ENCODE measurements at regions not wholly inside any gene's neighbourhood (a gene's known extent, or its start where the extent isn't known, plus 50 kb on each side); places are given as distances from the start of the nearest gene placed in this dataset.

GRCh38 chr3:168860592-168860991, 764.9 kb upstream of the GOLIM4 start:
- Histone ChIP-seq H3K4me3 (replicated peaks; ENCODE audit: insufficient read depth, low read length) (no peak overlapping the region), H3K27ac (replicated peaks) (no peak overlapping the region), H3K27me3 (ENCODE audit: insufficient read depth, poor library complexity, severe bottlenecking) (no peaks in the 10 kb centered on the region)
- TF ChIP-seq SPI1 (IDR thresholded peaks at IDR 0.05; ENCODE audit: borderline replicate concordance, low read depth) (no peak), GABPA (IDR thresholded peaks at IDR 0.05; ENCODE audit: low read depth) (no peak), POLR2AphosphoS5 (IDR thresholded peaks at IDR 0.05; ENCODE audit: low read depth) (no peak)
- TF ChIP-seq, protein P1, sequence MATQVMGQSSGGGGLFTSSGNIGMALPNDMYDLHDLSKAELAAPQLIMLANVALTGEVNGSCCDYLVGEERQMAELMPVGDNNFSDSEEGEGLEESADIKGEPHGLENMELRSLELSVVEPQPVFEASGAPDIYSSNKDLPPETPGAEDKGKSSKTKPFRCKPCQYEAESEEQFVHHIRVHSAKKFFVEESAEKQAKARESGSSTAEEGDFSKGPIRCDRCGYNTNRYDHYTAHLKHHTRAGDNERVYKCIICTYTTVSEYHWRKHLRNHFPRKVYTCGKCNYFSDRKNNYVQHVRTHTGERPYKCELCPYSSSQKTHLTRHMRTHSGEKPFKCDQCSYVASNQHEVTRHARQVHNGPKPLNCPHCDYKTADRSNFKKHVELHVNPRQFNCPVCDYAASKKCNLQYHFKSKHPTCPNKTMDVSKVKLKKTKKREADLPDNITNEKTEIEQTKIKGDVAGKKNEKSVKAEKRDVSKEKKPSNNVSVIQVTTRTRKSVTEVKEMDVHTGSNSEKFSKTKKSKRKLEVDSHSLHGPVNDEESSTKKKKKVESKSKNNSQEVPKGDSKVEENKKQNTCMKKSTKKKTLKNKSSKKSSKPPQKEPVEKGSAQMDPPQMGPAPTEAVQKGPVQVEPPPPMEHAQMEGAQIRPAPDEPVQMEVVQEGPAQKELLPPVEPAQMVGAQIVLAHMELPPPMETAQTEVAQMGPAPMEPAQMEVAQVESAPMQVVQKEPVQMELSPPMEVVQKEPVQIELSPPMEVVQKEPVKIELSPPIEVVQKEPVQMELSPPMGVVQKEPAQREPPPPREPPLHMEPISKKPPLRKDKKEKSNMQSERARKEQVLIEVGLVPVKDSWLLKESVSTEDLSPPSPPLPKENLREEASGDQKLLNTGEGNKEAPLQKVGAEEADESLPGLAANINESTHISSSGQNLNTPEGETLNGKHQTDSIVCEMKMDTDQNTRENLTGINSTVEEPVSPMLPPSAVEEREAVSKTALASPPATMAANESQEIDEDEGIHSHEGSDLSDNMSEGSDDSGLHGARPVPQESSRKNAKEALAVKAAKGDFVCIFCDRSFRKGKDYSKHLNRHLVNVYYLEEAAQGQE (IDR thresholded peaks at IDR 0.05; ENCODE audit: insufficient replicate concordance, low read depth): no peak
- DNase-seq (ENCODE audit: low read depth in 1 of 2, low spot score in 1 of 2): no peak

DNA sequence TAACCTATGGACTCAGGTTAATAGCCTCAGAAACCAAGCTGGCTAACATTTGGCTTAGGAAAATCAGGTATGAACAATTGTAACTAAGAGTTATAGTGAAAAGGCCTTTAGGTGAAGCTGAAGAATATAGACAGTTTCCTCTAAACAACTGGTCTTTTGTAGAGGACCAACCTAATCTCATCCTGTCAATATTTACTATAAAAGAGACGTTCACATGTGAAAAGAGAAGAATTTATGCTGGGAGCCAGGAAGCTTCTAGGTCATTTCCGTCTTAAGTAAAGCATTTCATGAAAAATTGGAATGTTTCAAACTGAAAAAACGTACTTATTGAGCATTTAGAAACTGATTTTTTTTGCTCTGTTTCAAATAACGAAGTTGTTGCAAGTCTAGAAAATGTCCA, 764.3 kb upstream of the GOLIM4 start:
- Histone ChIP-seq H3K27me3 (ENCODE audit: insufficient read depth, poor library complexity, severe bottlenecking) (no peaks in the 10 kb centered on the region), H3K4me3 (replicated peaks; ENCODE audit: insufficient read depth, low read length) (no peak overlapping the region), H3K27ac (replicated peaks) (no peak overlapping the region)
- no peak for DNase-seq (ENCODE audit: low read depth in 1 of 2, low spot score in 1 of 2)
- TF ChIP-seq GABPA (IDR thresholded peaks at IDR 0.05; ENCODE audit: low read depth): no peak
- TF ChIP-seq, protein P1 (IDR thresholded peaks at IDR 0.05; ENCODE audit: insufficient replicate concordance, low read depth): no peak
- TF ChIP-seq POLR2AphosphoS5 (IDR thresholded peaks at IDR 0.05; ENCODE audit: low read depth): no peak
- no peak for TF ChIP-seq SPI1 (IDR thresholded peaks at IDR 0.05; ENCODE audit: borderline replicate concordance, low read depth)
- TF ChIP-seq, protein P2, sequence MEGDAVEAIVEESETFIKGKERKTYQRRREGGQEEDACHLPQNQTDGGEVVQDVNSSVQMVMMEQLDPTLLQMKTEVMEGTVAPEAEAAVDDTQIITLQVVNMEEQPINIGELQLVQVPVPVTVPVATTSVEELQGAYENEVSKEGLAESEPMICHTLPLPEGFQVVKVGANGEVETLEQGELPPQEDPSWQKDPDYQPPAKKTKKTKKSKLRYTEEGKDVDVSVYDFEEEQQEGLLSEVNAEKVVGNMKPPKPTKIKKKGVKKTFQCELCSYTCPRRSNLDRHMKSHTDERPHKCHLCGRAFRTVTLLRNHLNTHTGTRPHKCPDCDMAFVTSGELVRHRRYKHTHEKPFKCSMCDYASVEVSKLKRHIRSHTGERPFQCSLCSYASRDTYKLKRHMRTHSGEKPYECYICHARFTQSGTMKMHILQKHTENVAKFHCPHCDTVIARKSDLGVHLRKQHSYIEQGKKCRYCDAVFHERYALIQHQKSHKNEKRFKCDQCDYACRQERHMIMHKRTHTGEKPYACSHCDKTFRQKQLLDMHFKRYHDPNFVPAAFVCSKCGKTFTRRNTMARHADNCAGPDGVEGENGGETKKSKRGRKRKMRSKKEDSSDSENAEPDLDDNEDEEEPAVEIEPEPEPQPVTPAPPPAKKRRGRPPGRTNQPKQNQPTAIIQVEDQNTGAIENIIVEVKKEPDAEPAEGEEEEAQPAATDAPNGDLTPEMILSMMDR (IDR thresholded peaks at IDR 0.05; ENCODE audit: insufficient read depth, low read length): no peak

- Histone ChIP-seq H3K4me3 (replicated peaks; ENCODE audit: insufficient read depth, low read length) (no peak overlapping the region), H3K27ac (replicated peaks) (no peak overlapping the region), H3K27me3 (ENCODE audit: insufficient read depth, poor library complexity, severe bottlenecking) (no peaks in the 10 kb centered on the region)
- TF ChIP-seq SPI1 (IDR thresholded peaks at IDR 0.05; ENCODE audit: borderline replicate concordance, low read depth) (no peak), GABPA (IDR thresholded peaks at IDR 0.05; ENCODE audit: low read depth) (no peak), POLR2AphosphoS5 (IDR thresholded peaks at IDR 0.05; ENCODE audit: low read depth) (no peak)
- TF ChIP-seq, protein P1 (IDR thresholded peaks at IDR 0.05; ENCODE audit: insufficient replicate concordance, low read depth): no peak
- TF ChIP-seq, protein P2 (IDR thresholded peaks at IDR 0.05; ENCODE audit: insufficient read depth, low read length): no peak
- no peak for DNase-seq (ENCODE audit: low read depth in 1 of 2, low spot score in 1 of 2)
Measured at GRCh38 chr3:168859574-168859973, 763.9 kb upstream of the GOLIM4 start.

Measured in HL-60 (cell line).